ENCODE measurements at regions not wholly inside any gene's neighbourhood (a gene's known extent, or its start where the extent isn't known, plus 50 kb on each side); places are given as distances from the start of the nearest gene placed in this dataset.

DNA sequence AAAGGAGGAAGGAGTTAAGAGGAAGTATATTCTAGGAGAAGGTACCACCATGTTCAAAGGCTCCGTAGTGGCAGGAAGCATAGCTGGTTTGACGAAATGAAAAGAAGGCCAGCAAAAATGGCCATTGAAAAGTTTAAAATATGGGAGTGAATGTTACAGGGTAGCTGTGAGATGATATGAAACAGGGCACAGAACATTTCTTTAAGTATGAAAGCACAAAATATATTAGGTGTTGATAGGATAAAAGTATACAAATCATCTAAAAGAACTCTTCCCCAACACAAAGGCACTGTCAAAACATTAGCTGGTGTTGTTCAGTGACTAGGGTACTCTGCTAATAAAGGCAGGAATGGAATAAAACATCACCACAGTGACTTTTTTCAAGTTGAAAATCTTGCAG is 216.2 kb downstream of the LRRN1 start:
- TF ChIP-seq CTCF (conservative IDR thresholded peaks at IDR 0.05; ENCODE audit: low read depth, low read length), result no peak
- no peak for TF ChIP-seq EZH2 (IDR thresholded peaks at IDR 0.05; ENCODE audit: borderline replicate concordance, low read depth, low read length, poor library complexity, severe bottlenecking)
